NCI-H2029 treated with DMSO at 0.1 percent for 48 hours (cell line): ENCODE measurements at regions not wholly inside any gene's neighbourhood (a gene's known extent, or its start where the extent isn't known, plus 50 kb on each side); places are given as distances from the start of the nearest gene placed in this dataset.
A peak's percentile ranks its signal among the peaks of the same experiment; 100 is the strongest.

Source experiments
- DNase-seq: peaks from one replicate; lab custom pipeline; 2025; lab: John Stamatoyannopoulos, UW

- DNase-seq, result no peak
Measured at GRCh38 chr9:118414676-118415075, 710.5 kb downstream of the TLR4 start.

GRCh38 chr9:118418887-118419565 is 714.8 kb downstream of the TLR4 start:
- no peak for DNase-seq

- DNase-seq, result no peak
Measured at GRCh38 chr9:118419676-118420075, 715.5 kb downstream of the TLR4 start.

- no peak for DNase-seq
Measured at GRCh38 chr9:118422508-118422907, 718.3 kb downstream of the TLR4 start.

GRCh38 chr9:118423021-118423420 is 718.8 kb downstream of the TLR4 start:
- DNase-seq, result no peak

GRCh38 chr9:118423721-118424120 is 719.5 kb downstream of the TLR4 start:
- DNase-seq, result no peak

- no peak for DNase-seq
Measured at GRCh38 chr9:118426772-118427171, 722.6 kb downstream of the TLR4 start.

GRCh38 chr9:118438810-118439209 is 734.6 kb downstream of the TLR4 start:
- DNase-seq, result no peak

- DNase-seq, result no peak
Measured at GRCh38 chr9:118439441-118439840, 735.2 kb downstream of the TLR4 start.

GRCh38 chr9:118444403-118444802 is 740.2 kb downstream of the TLR4 start:
- DNase-seq, result no peak

GRCh38 chr9:118446943-118447639 is 742.9 kb downstream of the TLR4 start:
- no peak for DNase-seq

- DNase-seq, result no peak
Measured at GRCh38 chr9:118449554-118449953, 745.4 kb downstream of the TLR4 start.

GRCh38 chr9:118455259-118455658 is 751.1 kb downstream of the TLR4 start:
- DNase-seq, result no peak

GRCh38 chr9:118455788-118456187 is 751.6 kb downstream of the TLR4 start:
- no peak for DNase-seq

GRCh38 chr9:118457171-118458000 is 753.2 kb downstream of the TLR4 start:
- DNase-seq, result no peak

- no peak for DNase-seq
Measured at GRCh38 chr9:118459913-118460312, 755.7 kb downstream of the TLR4 start.

GRCh38 chr9:118463419-118463818 is 759.2 kb downstream of the TLR4 start:
- no peak for DNase-seq

- peak; percentile 6 for DNase-seq
Measured at GRCh38 chr9:118473521-118473920, 769.3 kb downstream of the TLR4 start.

- DNase-seq, result no peak
Measured at GRCh38 chr9:118478752-118479151, 774.5 kb downstream of the TLR4 start.

GRCh38 chr9:118482306-118482705 is 778.1 kb downstream of the TLR4 start:
- no peak for DNase-seq

- no peak for DNase-seq
Measured at GRCh38 chr9:118483677-118484076, 779.5 kb downstream of the TLR4 start.

- DNase-seq, result no peak
Measured at GRCh38 chr9:118503236-118503635, 799.0 kb downstream of the TLR4 start.

- DNase-seq, result no peak
Measured at GRCh38 chr9:118510711-118511110, 806.5 kb downstream of the TLR4 start.
